ENCODE measurements at regions not wholly inside any gene's neighbourhood (a gene's known extent, or its start where the extent isn't known, plus 50 kb on each side); places are given as distances from the start of the nearest gene placed in this dataset.

- H3K9me3 ChIP-seq, result peaks cover 11% of the 10 kb centered on the region
- H3K27me3 ChIP-seq (ENCODE audit: low read depth), result no peaks in the 10 kb centered on the region
- H3K36me3 ChIP-seq, result no peaks in the 10 kb centered on the region
- intact Hi-C loops (cut with DNase I), result no loop called here
- peaks cover 6% of the 10 kb centered on the region for H3K4me1 ChIP-seq
- TF ChIP-seq CTCF (IDR thresholded peaks at IDR 0.05), result no peak
- DNase-seq (no peak), ATAC-seq (no peak)
- no peak overlapping the region for H3K27ac ChIP-seq
- no peak overlapping the region for H3K4me3 ChIP-seq
Measured at GRCh38 chr6:113288409-113288808, 568.7 kb upstream of the MARCKS start.

- ATAC-seq, result no peak
- DNase-seq, result no peak
Measured at GRCh38 chr6:113289166-113289565, 568.0 kb upstream of the MARCKS start.

GRCh38 chr6:113290684-113291083 lies 566.5 kb upstream of the MARCKS start:
- DNase-seq (no peak), ATAC-seq (no peak)
- H3K27ac ChIP-seq, result no peak overlapping the region
- H3K4me3 ChIP-seq, result no peak overlapping the region
- no peak for TF ChIP-seq CTCF (IDR thresholded peaks at IDR 0.05)
- H3K27me3 ChIP-seq (ENCODE audit: low read depth), result no peaks in the 10 kb centered on the region
- peaks cover 6% of the 10 kb centered on the region for H3K4me1 ChIP-seq
- H3K9me3 ChIP-seq, result peaks cover 11% of the 10 kb centered on the region
- no peaks in the 10 kb centered on the region for H3K36me3 ChIP-seq
- intact Hi-C loops (cut with DNase I), result no loop called here

More at GRCh38 chr6:113289166-113289565, 568.0 kb upstream of the MARCKS start:
- Histone ChIP-seq H3K9me3 (peaks cover 11% of the 10 kb centered on the region), H3K4me3 (no peak overlapping the region), H3K27me3 (ENCODE audit: low read depth) (no peaks in the 10 kb centered on the region), H3K4me1 (peaks cover 6% of the 10 kb centered on the region), H3K27ac (no peak overlapping the region), H3K36me3 (no peaks in the 10 kb centered on the region)
- intact Hi-C loops (cut with DNase I), result no loop called here
- no peak for TF ChIP-seq CTCF (IDR thresholded peaks at IDR 0.05)

- DNase-seq, result no peak
- no peak for ATAC-seq
- intact Hi-C loops (cut with DNase I), result no loop called here
- no peak for TF ChIP-seq CTCF (IDR thresholded peaks at IDR 0.05)
- Histone ChIP-seq H3K9me3 (peaks cover under 1% of the 10 kb centered on the region), H3K4me1 (peaks cover 6% of the 10 kb centered on the region), H3K27ac (no peak overlapping the region), H3K27me3 (ENCODE audit: low read depth) (no peaks in the 10 kb centered on the region), H3K36me3 (no peaks in the 10 kb centered on the region), H3K4me3 (no peak overlapping the region)
Measured at GRCh38 chr6:113291751-113292445, 565.2 kb upstream of the MARCKS start.

- ATAC-seq (no peak), DNase-seq (no peak)
- no peaks in the 10 kb centered on the region for H3K9me3 ChIP-seq
- no peak overlapping the region for H3K27ac ChIP-seq
- H3K4me3 ChIP-seq, result no peak overlapping the region
- intact Hi-C loops (cut with DNase I), result no loop called here
- no peaks in the 10 kb centered on the region for H3K36me3 ChIP-seq
- peaks cover 6% of the 10 kb centered on the region for H3K4me1 ChIP-seq
- no peak for TF ChIP-seq CTCF (IDR thresholded peaks at IDR 0.05)
- no peaks in the 10 kb centered on the region for H3K27me3 ChIP-seq (ENCODE audit: low read depth)
Measured at GRCh38 chr6:113292646-113293422, 564.3 kb upstream of the MARCKS start.
